ENCODE measurements at regions not wholly inside any gene's neighbourhood (a gene's known extent, or its start where the extent isn't known, plus 50 kb on each side); places are given as distances from the start of the nearest gene placed in this dataset.
"Not testable (repeated sequence)": the region's sequence is repeated elsewhere in the genome, so short reads cannot be mapped to it uniquely, and the experiment has no call there.

- DNase-seq = no peak
- WGBS (ENCODE audit: insufficient coverage) = 58% methylated on average over 2 of the region's 5 CpGs
- H3K9me3 ChIP-seq (replicated peaks; ENCODE audit: control insufficient read depth, low read depth, low read length) = peaks cover 14% of the 10 kb centered on the region
- H3K27ac ChIP-seq (ENCODE audit: low read length) = no peak overlapping the region
- no peaks in the 10 kb centered on the region for H3K27me3 ChIP-seq (ENCODE audit: control insufficient read depth, insufficient read depth, low read length)
- H3K36me3 ChIP-seq (ENCODE audit: control insufficient read depth, insufficient read depth, low read length) = no peaks in the 10 kb centered on the region
- H3K4me1 ChIP-seq (ENCODE audit: control insufficient read depth, insufficient read depth, low read length) = no peaks in the 10 kb centered on the region
- no peak overlapping the region for H3K4me3 ChIP-seq (ENCODE audit: low read length)
Measured at GRCh38 chr1:191026828-191027227, 549.2 kb upstream of the BRINP3 start.

- 100% methylated on average over 2 of the region's 2 CpGs for WGBS (ENCODE audit: insufficient coverage)
- Histone ChIP-seq H3K4me1 (ENCODE audit: control insufficient read depth, insufficient read depth, low read length) (no peaks in the 10 kb centered on the region), H3K4me3 (ENCODE audit: low read length) (no peak overlapping the region), H3K9me3 (replicated peaks; ENCODE audit: control insufficient read depth, low read depth, low read length) (no peaks in the 10 kb centered on the region), H3K27ac (ENCODE audit: low read length) (no peak overlapping the region), H3K36me3 (ENCODE audit: control insufficient read depth, insufficient read depth, low read length) (no peaks in the 10 kb centered on the region), H3K27me3 (ENCODE audit: control insufficient read depth, insufficient read depth, low read length) (no peaks in the 10 kb centered on the region)
- DNase-seq = no peak
Measured at GRCh38 chr1:191034132-191034531, 556.5 kb upstream of the BRINP3 start.

GRCh38 chr1:191043066-191043465 lies 565.4 kb upstream of the BRINP3 start:
- no peaks in the 10 kb centered on the region for H3K36me3 ChIP-seq (ENCODE audit: control insufficient read depth, insufficient read depth, low read length)
- H3K27ac ChIP-seq (ENCODE audit: low read length) = no peak overlapping the region
- no peaks in the 10 kb centered on the region for H3K4me1 ChIP-seq (ENCODE audit: control insufficient read depth, insufficient read depth, low read length)
- H3K27me3 ChIP-seq (ENCODE audit: control insufficient read depth, insufficient read depth, low read length) = no peaks in the 10 kb centered on the region
- DNase-seq = no peak
- no peaks in the 10 kb centered on the region for H3K9me3 ChIP-seq (replicated peaks; ENCODE audit: control insufficient read depth, low read depth, low read length)
- no peak overlapping the region for H3K4me3 ChIP-seq (ENCODE audit: low read length)
- no CpG with 5 or more reads among the region's 2 CpGs for WGBS (ENCODE audit: insufficient coverage)

- Histone ChIP-seq H3K36me3 (ENCODE audit: control insufficient read depth, insufficient read depth, low read length) (no peaks in the 10 kb centered on the region), H3K4me1 (ENCODE audit: control insufficient read depth, insufficient read depth, low read length) (no peaks in the 10 kb centered on the region), H3K27me3 (ENCODE audit: control insufficient read depth, insufficient read depth, low read length) (no peaks in the 10 kb centered on the region), H3K9me3 (replicated peaks; ENCODE audit: control insufficient read depth, low read depth, low read length) (no peaks in the 10 kb centered on the region), H3K27ac (ENCODE audit: low read length) (no peak overlapping the region), H3K4me3 (ENCODE audit: low read length) (no peak overlapping the region)
- no CpG with 5 or more reads among the region's 2 CpGs for WGBS (ENCODE audit: insufficient coverage)
- peak; percentile 68 for DNase-seq
Measured at GRCh38 chr1:191049781-191050180, 572.1 kb upstream of the BRINP3 start.

- no peaks in the 10 kb centered on the region for H3K4me1 ChIP-seq (ENCODE audit: control insufficient read depth, insufficient read depth, low read length)
- no peaks in the 10 kb centered on the region for H3K27me3 ChIP-seq (ENCODE audit: control insufficient read depth, insufficient read depth, low read length)
- H3K9me3 ChIP-seq (replicated peaks; ENCODE audit: control insufficient read depth, low read depth, low read length) = no peaks in the 10 kb centered on the region
- no peak for DNase-seq
- 88% methylated on average over 4 of the region's 6 CpGs for WGBS (ENCODE audit: insufficient coverage)
- no peak overlapping the region for H3K27ac ChIP-seq (ENCODE audit: low read length)
- no peaks in the 10 kb centered on the region for H3K36me3 ChIP-seq (ENCODE audit: control insufficient read depth, insufficient read depth, low read length)
- no peak overlapping the region for H3K4me3 ChIP-seq (ENCODE audit: low read length)
Measured at GRCh38 chr1:191052888-191053287, 575.2 kb upstream of the BRINP3 start.

- DNase-seq = no peak
- WGBS (ENCODE audit: insufficient coverage) = 60% methylated on average over 1 of the region's 3 CpGs
- no peaks in the 10 kb centered on the region for H3K4me1 ChIP-seq (ENCODE audit: control insufficient read depth, insufficient read depth, low read length)
Measured at GRCh38 chr1:191065346-191065745, 587.7 kb upstream of the BRINP3 start.

GRCh38 chr1:191065771-191066170 lies 588.1 kb upstream of the BRINP3 start:
- DNase-seq = no peak
- Histone ChIP-seq H3K4me3 (ENCODE audit: low read length) (no peak overlapping the region), H3K27ac (ENCODE audit: low read length) (no peak overlapping the region), H3K36me3 (ENCODE audit: control insufficient read depth, insufficient read depth, low read length) (no peaks in the 10 kb centered on the region), H3K27me3 (ENCODE audit: control insufficient read depth, insufficient read depth, low read length) (no peaks in the 10 kb centered on the region), H3K9me3 (replicated peaks; ENCODE audit: control insufficient read depth, low read depth, low read length) (no peaks in the 10 kb centered on the region), H3K4me1 (ENCODE audit: control insufficient read depth, insufficient read depth, low read length) (no peaks in the 10 kb centered on the region)
- no CpG with 5 or more reads among the region's 1 CpG for WGBS (ENCODE audit: insufficient coverage)

More at GRCh38 chr1:191065346-191065745, 587.7 kb upstream of the BRINP3 start:
- no peak overlapping the region for H3K27ac ChIP-seq (ENCODE audit: low read length)
- no peaks in the 10 kb centered on the region for H3K9me3 ChIP-seq (replicated peaks; ENCODE audit: control insufficient read depth, low read depth, low read length)
- no peaks in the 10 kb centered on the region for H3K36me3 ChIP-seq (ENCODE audit: control insufficient read depth, insufficient read depth, low read length)
- H3K27me3 ChIP-seq (ENCODE audit: control insufficient read depth, insufficient read depth, low read length) = no peaks in the 10 kb centered on the region
- no peak overlapping the region for H3K4me3 ChIP-seq (ENCODE audit: low read length)

- no peak for DNase-seq
- Histone ChIP-seq H3K36me3 (ENCODE audit: control insufficient read depth, insufficient read depth, low read length) (no peaks in the 10 kb centered on the region), H3K27ac (ENCODE audit: low read length) (no peak overlapping the region), H3K4me3 (ENCODE audit: low read length) (no peak overlapping the region), H3K27me3 (ENCODE audit: control insufficient read depth, insufficient read depth, low read length) (no peaks in the 10 kb centered on the region), H3K9me3 (replicated peaks; ENCODE audit: control insufficient read depth, low read depth, low read length) (no peaks in the 10 kb centered on the region), H3K4me1 (ENCODE audit: control insufficient read depth, insufficient read depth, low read length) (no peaks in the 10 kb centered on the region)
Measured at GRCh38 chr1:191074881-191075280, 597.2 kb upstream of the BRINP3 start.

GRCh38 chr1:191083090-191083489 lies 605.4 kb upstream of the BRINP3 start:
- H3K9me3 ChIP-seq (replicated peaks; ENCODE audit: control insufficient read depth, low read depth, low read length); H3K27me3 ChIP-seq (ENCODE audit: control insufficient read depth, insufficient read depth, low read length); H3K4me1 ChIP-seq (ENCODE audit: control insufficient read depth, insufficient read depth, low read length); DNase-seq; H3K36me3 ChIP-seq (ENCODE audit: control insufficient read depth, insufficient read depth, low read length); H3K27ac ChIP-seq (ENCODE audit: low read length); H3K4me3 ChIP-seq (ENCODE audit: low read length): not testable (repeated sequence)
- no CpG with 5 or more reads among the region's 2 CpGs for WGBS (ENCODE audit: insufficient coverage)

GRCh38 chr1:191085121-191085520 lies 607.5 kb upstream of the BRINP3 start:
- Histone ChIP-seq H3K36me3 (ENCODE audit: control insufficient read depth, insufficient read depth, low read length) (no peaks in the 10 kb centered on the region), H3K4me1 (ENCODE audit: control insufficient read depth, insufficient read depth, low read length) (no peaks in the 10 kb centered on the region), H3K4me3 (ENCODE audit: low read length) (no peak overlapping the region), H3K9me3 (replicated peaks; ENCODE audit: control insufficient read depth, low read depth, low read length) (no peaks in the 10 kb centered on the region), H3K27ac (ENCODE audit: low read length) (no peak overlapping the region), H3K27me3 (ENCODE audit: control insufficient read depth, insufficient read depth, low read length) (no peaks in the 10 kb centered on the region)
- peak; percentile 78 for DNase-seq

GRCh38 chr1:191086910-191087309 lies 609.2 kb upstream of the BRINP3 start:
- no CpG with 5 or more reads among the region's 2 CpGs for WGBS (ENCODE audit: insufficient coverage)
- H3K9me3 ChIP-seq (replicated peaks; ENCODE audit: control insufficient read depth, low read depth, low read length) = no peaks in the 10 kb centered on the region
- no peak overlapping the region for H3K27ac ChIP-seq (ENCODE audit: low read length)

More at GRCh38 chr1:191086910-191087309, 609.2 kb upstream of the BRINP3 start:
- Histone ChIP-seq H3K36me3 (ENCODE audit: control insufficient read depth, insufficient read depth, low read length) (no peaks in the 10 kb centered on the region), H3K4me1 (ENCODE audit: control insufficient read depth, insufficient read depth, low read length) (no peaks in the 10 kb centered on the region), H3K27me3 (ENCODE audit: control insufficient read depth, insufficient read depth, low read length) (no peaks in the 10 kb centered on the region), H3K4me3 (ENCODE audit: low read length) (no peak overlapping the region)
- DNase-seq = no peak
